ENCODE measurements at regions not wholly inside any gene's neighbourhood (a gene's known extent, or its start where the extent isn't known, plus 50 kb on each side); places are given as distances from the start of the nearest gene placed in this dataset.

GRCh38 chr1:34591751-34592629 is 162.9 kb upstream of the GJB5 start:
- TF ChIP-seq CTCF (IDR thresholded peaks at IDR 0.05; ENCODE audit: low read depth, low read length) = no peak
- no peak overlapping the region for H3K4me3 ChIP-seq (replicated peaks in 1 of 2; ENCODE audit: low read depth in 2 of 2, low read length in 2 of 2)
- DNase-seq (ENCODE audit: low read depth in 2 of 2) = no peak

GRCh38 chr1:34597877-34598514 is 156.9 kb upstream of the GJB5 start:
- TF ChIP-seq CTCF (IDR thresholded peaks at IDR 0.05; ENCODE audit: low read depth, low read length) = peak; percentile 36
- peak; percentile 15 to 33 for DNase-seq (ENCODE audit: low read depth in 2 of 2)
- H3K4me3 ChIP-seq (replicated peaks in 1 of 2; ENCODE audit: low read depth in 2 of 2, low read length in 2 of 2) = no peak overlapping the region

GRCh38 chr1:34602907-34603306 is 151.9 kb upstream of the GJB5 start:
- no peak for TF ChIP-seq CTCF (IDR thresholded peaks at IDR 0.05; ENCODE audit: low read depth, low read length)
- DNase-seq (ENCODE audit: low read depth in 2 of 2) = no peak
- no peak overlapping the region for H3K4me3 ChIP-seq (replicated peaks in 1 of 2; ENCODE audit: low read depth in 2 of 2, low read length in 2 of 2)

- no peak for TF ChIP-seq CTCF (IDR thresholded peaks at IDR 0.05; ENCODE audit: low read depth, low read length)
- H3K4me3 ChIP-seq (replicated peaks in 1 of 2; ENCODE audit: low read depth in 2 of 2, low read length in 2 of 2) = no peak overlapping the region
- no peak for DNase-seq (ENCODE audit: low read depth in 2 of 2)
Measured at GRCh38 chr1:34603594-34603993, 151.3 kb upstream of the GJB5 start.

GRCh38 chr1:34606504-34606903 is 148.3 kb upstream of the GJB5 start:
- DNase-seq (ENCODE audit: low read depth in 2 of 2) = no peak
- H3K4me3 ChIP-seq (replicated peaks in 1 of 2; ENCODE audit: low read depth in 2 of 2, low read length in 2 of 2) = no peak overlapping the region
- no peak for TF ChIP-seq CTCF (IDR thresholded peaks at IDR 0.05; ENCODE audit: low read depth, low read length)

GRCh38 chr1:34610063-34610462 is 144.8 kb upstream of the GJB5 start:
- H3K4me3 ChIP-seq (replicated peaks in 1 of 2; ENCODE audit: low read depth in 2 of 2, low read length in 2 of 2) = no peak overlapping the region
- DNase-seq (ENCODE audit: low read depth in 2 of 2) = no peak
- no peak for TF ChIP-seq CTCF (IDR thresholded peaks at IDR 0.05; ENCODE audit: low read depth, low read length)

Data from cardiac fibroblast (primary cell).